ENCODE measurements at regions not wholly inside any gene's neighbourhood (a gene's known extent, or its start where the extent isn't known, plus 50 kb on each side); places are given as distances from the start of the nearest gene placed in this dataset.
"Not testable (repeated sequence)": the region's sequence is repeated elsewhere in the genome, so short reads cannot be mapped to it uniquely, and the experiment has no call there.

DNA sequence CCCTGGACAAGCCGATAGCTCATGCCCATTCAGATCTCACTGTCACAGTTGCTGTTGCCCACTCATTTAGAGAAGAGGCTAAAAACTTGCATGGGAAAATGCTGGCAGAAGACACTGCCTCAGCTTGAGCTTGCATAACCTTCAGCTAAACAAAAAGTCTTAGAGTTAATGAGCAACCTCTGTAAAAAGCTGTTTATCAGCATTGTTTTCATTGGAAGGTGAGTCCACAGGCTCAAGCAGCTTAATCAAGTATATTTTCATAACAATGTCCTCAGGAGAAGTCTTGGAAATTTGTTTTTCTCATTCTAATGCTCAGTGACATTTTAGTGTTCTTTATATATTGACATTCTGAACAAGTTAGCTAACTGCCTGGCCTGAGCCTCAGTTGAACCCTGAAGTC is 872.9 kb downstream of the TMTC2 start:
- peaks cover 11% of the 10 kb centered on the region for H3K9me3 ChIP-seq (ENCODE audit: control insufficient read depth, insufficient read depth, low read depth, low read length)
- no peak overlapping the region for H3K4me3 ChIP-seq (ENCODE audit: low read depth, low read length)
- H3K36me3 ChIP-seq (ENCODE audit: control insufficient read depth, insufficient read depth, low read length) = no peaks in the 10 kb centered on the region
- no peak overlapping the region for H3K27ac ChIP-seq (ENCODE audit: low read depth, low read length)
- H3K9ac ChIP-seq (ENCODE audit: low read length) = no peak overlapping the region
- no peaks in the 10 kb centered on the region for H3K27me3 ChIP-seq (ENCODE audit: control insufficient read depth, insufficient read depth, low read length)
- peaks cover 9% of the 10 kb centered on the region for H3K4me1 ChIP-seq (ENCODE audit: control insufficient read depth, insufficient read depth, low read length)

DNA sequence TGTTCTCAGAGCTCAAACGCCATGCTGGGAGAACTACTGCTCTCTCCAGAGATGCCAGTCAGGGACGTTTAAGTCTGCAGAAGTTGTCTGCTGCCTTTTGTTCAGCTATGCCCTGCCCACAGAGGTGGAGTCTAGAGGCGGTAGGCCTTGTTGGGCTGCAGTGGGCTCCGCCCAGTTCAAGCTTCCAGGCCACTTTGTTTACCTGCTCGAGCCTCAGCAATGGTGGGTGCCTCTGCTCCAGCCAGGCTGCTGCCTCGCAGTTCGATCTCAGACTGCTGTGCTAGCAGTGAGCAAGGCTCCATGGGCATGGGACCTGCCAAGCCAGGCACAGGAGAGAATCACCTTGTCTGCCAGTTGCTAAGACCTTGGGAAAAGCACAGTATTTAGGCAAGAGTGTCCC is 869.3 kb downstream of the TMTC2 start:
- not testable (repeated sequence) for H3K27ac ChIP-seq (ENCODE audit: low read depth, low read length); H3K27me3 ChIP-seq (ENCODE audit: control insufficient read depth, insufficient read depth, low read length); H3K36me3 ChIP-seq (ENCODE audit: control insufficient read depth, insufficient read depth, low read length)

DNA sequence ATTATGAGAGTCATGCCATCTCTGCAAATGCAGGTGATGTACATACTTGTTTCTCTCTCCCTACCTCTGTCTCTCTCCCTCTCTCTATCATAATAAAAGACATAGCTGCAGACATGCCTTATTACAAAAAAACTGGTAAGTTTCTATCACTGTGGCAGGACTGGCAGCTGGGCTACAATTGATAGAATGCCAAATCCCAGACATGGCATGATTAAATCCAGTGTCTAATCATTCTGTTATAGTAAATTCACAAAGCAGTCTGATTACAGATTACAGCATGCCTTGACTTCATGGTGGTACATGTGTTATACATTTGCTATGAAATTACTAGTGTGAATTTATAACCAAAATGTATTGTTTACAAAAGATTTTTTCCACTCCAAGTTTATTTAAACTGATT is 854.7 kb downstream of the TMTC2 start:
- Histone ChIP-seq H3K9me3 (ENCODE audit: control insufficient read depth, insufficient read depth, low read depth, low read length) (no peaks in the 10 kb centered on the region), H3K36me3 (ENCODE audit: control insufficient read depth, insufficient read depth, low read length) (no peaks in the 10 kb centered on the region), H3K27ac (ENCODE audit: low read depth, low read length) (no peak overlapping the region), H3K4me3 (ENCODE audit: low read depth, low read length) (no peak overlapping the region), H3K27me3 (ENCODE audit: control insufficient read depth, insufficient read depth, low read length) (no peaks in the 10 kb centered on the region), H3K4me1 (ENCODE audit: control insufficient read depth, insufficient read depth, low read length) (peaks cover 3% of the 10 kb centered on the region; the same call in 1 of the 2 replicates), H3K9ac (ENCODE audit: low read length) (no peak overlapping the region)

More for the DNA sequence above, 869.3 kb downstream of the TMTC2 start:
- not testable (repeated sequence) for H3K4me3 ChIP-seq (ENCODE audit: low read depth, low read length); H3K9ac ChIP-seq (ENCODE audit: low read length); H3K4me1 ChIP-seq (ENCODE audit: control insufficient read depth, insufficient read depth, low read length)
- H3K9me3 ChIP-seq (ENCODE audit: control insufficient read depth, insufficient read depth, low read depth, low read length) = peaks cover 18% of the 10 kb centered on the region

DNA sequence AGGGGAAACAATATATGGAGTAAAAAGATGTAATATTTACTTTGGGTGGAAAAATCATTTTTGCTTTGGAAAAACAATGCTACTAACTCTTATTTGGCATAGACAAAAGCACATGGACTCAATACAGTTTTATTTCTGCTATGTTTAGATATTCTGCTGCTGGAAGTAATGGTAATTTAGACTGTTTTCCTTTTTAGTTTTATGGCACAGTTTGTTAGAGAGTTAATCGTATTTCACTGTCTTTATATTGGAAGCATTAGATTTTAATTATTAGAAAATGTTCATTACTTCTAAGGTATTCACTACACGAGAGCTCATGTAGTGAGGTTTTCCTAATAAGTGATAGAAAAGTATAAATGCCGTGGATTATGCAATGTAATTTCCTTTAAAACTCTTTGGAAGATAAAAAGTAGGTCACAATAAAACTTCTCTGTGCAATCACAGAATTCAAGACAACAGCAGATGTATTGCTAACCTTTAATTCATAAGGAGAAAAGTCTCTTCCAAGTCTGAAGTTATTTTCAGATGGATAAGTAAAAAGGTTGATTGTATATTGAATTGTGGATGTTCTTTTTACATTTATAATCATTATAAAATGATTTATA is 851.8 kb downstream of the TMTC2 start:
- Histone ChIP-seq H3K4me3 (ENCODE audit: low read depth, low read length) (no peak overlapping the region), H3K9ac (ENCODE audit: low read length) (no peak overlapping the region), H3K4me1 (ENCODE audit: control insufficient read depth, insufficient read depth, low read length) (peaks cover 3% of the 10 kb centered on the region; the same call in 1 of the 2 replicates), H3K36me3 (ENCODE audit: control insufficient read depth, insufficient read depth, low read length) (no peaks in the 10 kb centered on the region), H3K27ac (ENCODE audit: low read depth, low read length) (no peak overlapping the region), H3K9me3 (ENCODE audit: control insufficient read depth, insufficient read depth, low read depth, low read length) (no peaks in the 10 kb centered on the region), H3K27me3 (ENCODE audit: control insufficient read depth, insufficient read depth, low read length) (no peaks in the 10 kb centered on the region)

DNA sequence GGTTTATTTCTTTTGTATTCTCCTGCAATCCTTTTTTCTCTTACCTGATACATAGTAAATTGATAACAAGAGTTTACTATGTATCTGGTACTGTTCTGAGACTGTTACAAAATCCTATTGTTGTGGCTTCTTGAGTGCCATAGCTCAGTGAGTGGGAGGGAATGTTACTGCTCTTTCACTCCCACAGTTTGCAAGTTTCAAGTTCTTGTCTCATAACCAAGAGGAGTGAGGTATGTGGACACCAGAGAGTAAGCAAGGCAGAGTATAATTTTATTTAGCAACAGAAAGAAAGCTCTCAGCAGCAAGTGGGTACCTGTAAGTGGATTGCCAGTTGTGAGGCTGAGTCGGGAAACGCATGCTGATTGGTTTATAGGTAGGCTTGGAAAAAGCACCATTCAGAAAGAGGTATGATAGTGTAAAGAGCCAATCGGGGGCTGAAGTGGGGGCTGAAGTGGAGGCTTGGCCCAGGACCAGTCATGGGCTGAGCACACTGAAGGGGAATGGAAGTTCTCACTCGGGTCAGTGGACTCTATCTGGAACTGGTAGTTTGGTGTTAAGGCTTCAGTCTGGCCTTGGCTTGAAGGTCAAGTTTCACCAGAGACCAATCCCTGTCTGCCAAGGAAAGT is 850.8 kb downstream of the TMTC2 start:
- Histone ChIP-seq H3K27ac (ENCODE audit: low read depth, low read length) (no peak overlapping the region), H3K4me1 (ENCODE audit: control insufficient read depth, insufficient read depth, low read length) (peaks cover 3% of the 10 kb centered on the region; the same call in 1 of the 2 replicates), H3K36me3 (ENCODE audit: control insufficient read depth, insufficient read depth, low read length) (no peaks in the 10 kb centered on the region), H3K4me3 (ENCODE audit: low read depth, low read length) (no peak overlapping the region), H3K27me3 (ENCODE audit: control insufficient read depth, insufficient read depth, low read length) (no peaks in the 10 kb centered on the region), H3K9ac (ENCODE audit: low read length) (no peak overlapping the region), H3K9me3 (ENCODE audit: control insufficient read depth, insufficient read depth, low read depth, low read length) (no peaks in the 10 kb centered on the region)

DNA sequence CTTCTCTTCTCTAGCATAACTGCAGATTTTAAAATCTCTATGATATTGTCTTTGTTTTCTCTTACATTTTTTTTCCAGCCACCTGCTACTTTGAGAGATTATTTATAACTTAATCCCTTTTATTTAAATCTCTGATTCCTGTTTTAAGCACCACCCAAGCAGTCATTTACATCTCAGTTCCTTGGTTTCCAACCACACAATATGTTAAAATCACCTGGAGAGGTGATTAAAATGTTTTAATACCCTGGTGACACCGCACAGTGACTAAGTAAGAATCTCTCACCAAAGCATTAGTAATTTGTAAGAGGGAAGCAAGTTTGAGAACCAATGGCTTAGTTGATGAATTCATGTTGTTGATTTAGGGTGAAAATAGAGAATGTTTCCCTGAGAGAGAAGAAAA is 849.8 kb downstream of the TMTC2 start:
- H3K9ac ChIP-seq (ENCODE audit: low read length) = no peak overlapping the region
- H3K27ac ChIP-seq (ENCODE audit: low read depth, low read length) = no peak overlapping the region
- no peak overlapping the region for H3K4me3 ChIP-seq (ENCODE audit: low read depth, low read length)
- no peaks in the 10 kb centered on the region for H3K27me3 ChIP-seq (ENCODE audit: control insufficient read depth, insufficient read depth, low read length)
- H3K4me1 ChIP-seq (ENCODE audit: control insufficient read depth, insufficient read depth, low read length) = peaks cover 3% of the 10 kb centered on the region; the same call in 1 of the 2 replicates
- no peaks in the 10 kb centered on the region for H3K36me3 ChIP-seq (ENCODE audit: control insufficient read depth, insufficient read depth, low read length)
- H3K9me3 ChIP-seq (ENCODE audit: control insufficient read depth, insufficient read depth, low read depth, low read length) = no peaks in the 10 kb centered on the region

DNA sequence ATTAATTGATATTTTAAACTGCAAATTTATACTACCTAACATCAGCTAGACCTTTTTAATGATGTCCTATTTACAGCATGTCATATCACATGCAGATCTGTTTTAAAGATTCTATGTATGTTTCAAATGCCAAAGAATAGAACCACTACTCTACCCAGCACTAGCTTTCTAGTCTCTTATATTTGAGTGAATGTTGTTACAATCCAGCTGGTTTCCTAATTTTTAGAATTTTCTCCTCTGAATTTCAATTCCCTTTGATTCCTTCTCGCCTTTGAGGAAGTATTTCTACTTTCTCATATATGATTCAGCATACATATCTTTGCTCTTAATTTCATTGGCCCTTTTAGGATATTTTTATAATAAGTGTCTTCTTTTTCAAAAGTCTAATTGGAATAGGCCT is 841.9 kb downstream of the TMTC2 start:
- H3K4me3 ChIP-seq (ENCODE audit: low read depth, low read length) = no peak overlapping the region
- H3K27me3 ChIP-seq (ENCODE audit: control insufficient read depth, insufficient read depth, low read length) = no peaks in the 10 kb centered on the region
- H3K27ac ChIP-seq (ENCODE audit: low read depth, low read length) = no peak overlapping the region
- H3K36me3 ChIP-seq (ENCODE audit: control insufficient read depth, insufficient read depth, low read length) = no peaks in the 10 kb centered on the region
- H3K9me3 ChIP-seq (ENCODE audit: control insufficient read depth, insufficient read depth, low read depth, low read length) = no peaks in the 10 kb centered on the region
- no peaks in the 10 kb centered on the region; the same call in 1 of the 2 replicates for H3K4me1 ChIP-seq (ENCODE audit: control insufficient read depth, insufficient read depth, low read length)
- H3K9ac ChIP-seq (ENCODE audit: low read length) = no peak overlapping the region

DNA sequence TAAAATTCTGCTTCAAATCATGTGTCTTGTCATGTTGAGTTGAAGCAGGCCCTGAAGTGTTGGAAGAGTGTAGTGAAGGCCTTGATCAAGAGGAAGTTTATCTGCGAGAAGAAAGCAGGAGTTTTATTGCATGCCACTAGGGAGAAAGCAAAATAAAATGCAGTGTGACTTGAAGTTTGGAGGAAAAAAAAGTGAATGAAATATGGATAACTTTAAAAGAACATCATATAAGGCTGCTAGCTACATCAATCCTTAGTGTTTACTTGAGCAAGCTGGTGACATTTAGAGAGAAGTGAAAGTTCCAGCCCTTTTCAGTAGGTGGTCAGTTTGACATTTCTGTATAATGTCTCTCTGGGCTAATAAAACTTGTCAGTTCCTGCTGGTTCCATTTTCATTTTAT is 841.1 kb downstream of the TMTC2 start:
- no peak overlapping the region for H3K9ac ChIP-seq (ENCODE audit: low read length)
- H3K4me3 ChIP-seq (ENCODE audit: low read depth, low read length) = no peak overlapping the region
- H3K4me1 ChIP-seq (ENCODE audit: control insufficient read depth, insufficient read depth, low read length) = no peaks in the 10 kb centered on the region; the same call in 1 of the 2 replicates
- no peaks in the 10 kb centered on the region for H3K9me3 ChIP-seq (ENCODE audit: control insufficient read depth, insufficient read depth, low read depth, low read length)
- H3K36me3 ChIP-seq (ENCODE audit: control insufficient read depth, insufficient read depth, low read length) = no peaks in the 10 kb centered on the region
- no peaks in the 10 kb centered on the region for H3K27me3 ChIP-seq (ENCODE audit: control insufficient read depth, insufficient read depth, low read length)
- H3K27ac ChIP-seq (ENCODE audit: low read depth, low read length) = no peak overlapping the region

DNA sequence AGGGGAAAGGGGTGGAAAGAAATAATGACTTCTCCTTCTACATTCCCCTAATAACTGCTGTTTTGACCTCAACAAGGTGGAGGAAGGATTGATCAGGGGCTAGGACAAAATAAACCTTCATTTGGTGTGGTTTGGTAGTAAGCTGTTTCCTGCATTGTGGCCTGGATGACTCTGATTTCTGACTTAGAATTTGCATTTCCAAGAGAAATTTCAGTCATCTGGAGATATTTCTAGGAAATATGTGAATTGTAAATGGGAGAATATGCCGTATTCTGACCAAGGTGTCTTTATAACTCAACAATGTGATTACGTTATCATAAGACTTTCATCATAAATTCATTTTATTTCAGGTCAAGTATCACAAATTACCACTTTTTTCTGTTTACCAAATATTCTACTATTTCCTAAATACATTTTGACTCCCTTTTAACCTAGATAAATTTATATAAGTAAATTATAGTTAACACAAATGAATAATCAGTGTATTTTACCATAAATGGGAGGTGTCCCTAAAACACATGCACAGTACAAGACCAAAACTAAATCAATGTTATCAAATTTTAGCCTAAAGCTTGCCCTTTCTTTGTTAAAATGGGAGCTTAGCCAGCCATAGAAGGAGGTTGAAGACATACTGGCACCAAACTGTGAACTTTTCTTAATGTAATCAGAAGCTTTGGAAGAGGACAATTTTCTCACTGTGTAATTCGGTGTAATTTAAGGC is 828.8 kb downstream of the TMTC2 start:
- Histone ChIP-seq H3K27ac (ENCODE audit: low read depth, low read length) (no peak overlapping the region), H3K4me1 (ENCODE audit: control insufficient read depth, insufficient read depth, low read length) (no peaks in the 10 kb centered on the region; the same call in 1 of the 2 replicates), H3K9me3 (ENCODE audit: control insufficient read depth, insufficient read depth, low read depth, low read length) (no peaks in the 10 kb centered on the region), H3K9ac (ENCODE audit: low read length) (no peak overlapping the region), H3K4me3 (ENCODE audit: low read depth, low read length) (no peak overlapping the region), H3K36me3 (ENCODE audit: control insufficient read depth, insufficient read depth, low read length) (no peaks in the 10 kb centered on the region), H3K27me3 (ENCODE audit: control insufficient read depth, insufficient read depth, low read length) (no peaks in the 10 kb centered on the region)

DNA sequence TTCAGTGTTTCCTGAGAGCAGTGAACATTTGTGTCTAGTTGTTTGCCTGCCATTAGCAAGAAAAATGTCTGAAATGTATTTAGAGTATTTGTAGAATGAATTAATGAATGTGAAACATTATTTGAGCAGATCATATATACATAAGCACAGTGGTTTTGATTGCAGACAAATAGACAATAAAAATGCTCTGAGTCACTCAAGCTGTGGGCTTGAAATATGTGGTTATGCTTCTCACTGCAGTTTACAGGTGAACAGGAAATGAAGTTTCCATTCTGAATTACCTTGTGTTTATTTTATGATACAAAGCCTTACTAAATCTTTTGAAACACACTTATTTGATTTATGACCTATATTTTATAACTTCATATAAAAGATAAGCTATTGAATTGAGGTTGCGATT is 827.7 kb downstream of the TMTC2 start:
- H3K4me1 ChIP-seq (ENCODE audit: control insufficient read depth, insufficient read depth, low read length) = no peaks in the 10 kb centered on the region; the same call in 1 of the 2 replicates
- H3K36me3 ChIP-seq (ENCODE audit: control insufficient read depth, insufficient read depth, low read length) = no peaks in the 10 kb centered on the region
- no peak overlapping the region; the same call in 1 of the 2 replicates for H3K27ac ChIP-seq (ENCODE audit: low read depth, low read length)
- H3K9me3 ChIP-seq (ENCODE audit: control insufficient read depth, insufficient read depth, low read depth, low read length) = no peaks in the 10 kb centered on the region
- H3K27me3 ChIP-seq (ENCODE audit: control insufficient read depth, insufficient read depth, low read length) = no peaks in the 10 kb centered on the region
- H3K4me3 ChIP-seq (ENCODE audit: low read depth, low read length) = no peak overlapping the region
- no peak overlapping the region for H3K9ac ChIP-seq (ENCODE audit: low read length)

DNA sequence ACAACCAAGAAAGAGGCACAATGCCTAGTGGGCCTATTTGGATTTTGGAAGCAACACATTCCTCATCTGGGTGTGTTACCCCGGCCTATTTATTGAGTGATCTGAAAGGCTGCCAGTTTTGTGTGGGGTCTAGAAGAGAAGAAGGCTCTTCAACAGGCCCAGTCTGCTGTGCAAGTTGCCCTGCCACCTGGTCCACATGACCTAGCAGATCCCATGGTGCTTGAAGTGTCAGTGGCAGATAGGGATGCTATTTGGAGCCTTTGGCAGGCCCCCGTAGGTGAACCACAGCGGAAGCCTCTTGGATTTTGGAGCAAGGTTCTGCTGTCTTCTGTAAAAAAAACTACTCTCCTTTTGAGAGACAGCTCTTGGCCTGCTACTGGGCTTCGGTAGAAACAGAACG is 820.1 kb downstream of the TMTC2 start:
- H3K27me3 ChIP-seq (ENCODE audit: control insufficient read depth, insufficient read depth, low read length) = no peaks in the 10 kb centered on the region

More for the DNA sequence above, 820.1 kb downstream of the TMTC2 start:
- Histone ChIP-seq H3K36me3 (ENCODE audit: control insufficient read depth, insufficient read depth, low read length) (no peaks in the 10 kb centered on the region), H3K4me3 (ENCODE audit: low read depth, low read length) (no peak overlapping the region), H3K27ac (ENCODE audit: low read depth, low read length) (no peak overlapping the region), H3K4me1 (ENCODE audit: control insufficient read depth, insufficient read depth, low read length) (no peaks in the 10 kb centered on the region), H3K9me3 (ENCODE audit: control insufficient read depth, insufficient read depth, low read depth, low read length) (no peaks in the 10 kb centered on the region), H3K9ac (ENCODE audit: low read length) (no peak overlapping the region)
